GM06990 (cell line): ENCODE measurements at regions not wholly inside any gene's neighbourhood (a gene's known extent, or its start where the extent isn't known, plus 50 kb on each side); places are given as distances from the start of the nearest gene placed in this dataset.

Experiments used
- DNase-seq: peaks from one replicate; pipeline ENCODE4 v3.0.0-alpha.2; 2011; ENCODE audit not compliant: insufficient read length; ENCODE audit errors: extremely low read depth
- H3K27me3 ChIP-seq: replicated peaks from 2 replicates; pipeline ENCODE4 v1.6.0; 2011; ENCODE audit warnings: low read length; ENCODE audit not compliant: control insufficient read depth, insufficient read depth
- H3K36me3 ChIP-seq: 2 replicates; pipeline ENCODE4 v1.5.1; 2011; ENCODE audit warnings: low read length; ENCODE audit not compliant: control insufficient read depth, insufficient read depth
- H3K4me3 ChIP-seq: replicated peaks from 2 replicates; pipeline ENCODE4 v1.5.1; 2011; ENCODE audit warnings: low read depth, mild to moderate bottlenecking, control low read depth, low read length
- TF ChIP-seq, protein P1 (sequence below): IDR thresholded peaks from 2 replicates; pipeline ENCODE4 v1.5.1; 2011; ENCODE audit warnings: low read length, control low read depth, mild to moderate bottlenecking, inconsistent platforms; ENCODE audit not compliant: insufficient read depth, poor library complexity, severe bottlenecking

DNA sequence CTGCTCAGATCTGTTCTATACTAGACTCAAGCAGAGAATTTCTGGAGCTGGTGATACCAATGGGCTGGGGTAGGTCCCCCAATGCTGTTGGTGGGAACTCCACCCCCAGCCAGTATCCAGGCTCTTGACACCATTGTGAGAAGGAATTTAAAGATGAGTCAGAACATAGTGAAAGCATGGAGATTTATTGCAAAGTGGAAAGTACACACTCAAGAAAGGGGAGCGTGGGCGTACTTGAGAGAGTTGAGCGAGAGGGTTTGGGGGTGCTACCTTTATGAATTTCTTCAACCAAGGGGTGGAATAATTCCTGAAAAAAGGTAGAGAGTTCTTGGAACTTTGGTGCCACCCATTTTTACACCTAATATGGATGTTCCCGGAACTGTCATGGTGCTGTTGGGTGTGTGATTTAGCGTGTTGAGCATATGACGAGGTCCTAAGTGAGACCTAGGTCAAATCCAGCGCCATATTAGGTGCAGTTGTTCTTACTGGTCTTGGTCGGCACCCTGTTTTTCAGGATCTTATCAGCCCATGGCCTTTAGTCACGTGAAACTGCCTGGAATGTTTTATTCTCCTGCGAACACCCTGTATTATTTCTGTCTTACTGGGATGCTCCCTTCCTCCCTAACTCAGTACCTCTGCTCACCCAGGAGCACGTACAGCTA lies 122.0 kb upstream of the AHR start:
- no peak overlapping the region for H3K4me3 ChIP-seq
- TF ChIP-seq, protein P1, sequence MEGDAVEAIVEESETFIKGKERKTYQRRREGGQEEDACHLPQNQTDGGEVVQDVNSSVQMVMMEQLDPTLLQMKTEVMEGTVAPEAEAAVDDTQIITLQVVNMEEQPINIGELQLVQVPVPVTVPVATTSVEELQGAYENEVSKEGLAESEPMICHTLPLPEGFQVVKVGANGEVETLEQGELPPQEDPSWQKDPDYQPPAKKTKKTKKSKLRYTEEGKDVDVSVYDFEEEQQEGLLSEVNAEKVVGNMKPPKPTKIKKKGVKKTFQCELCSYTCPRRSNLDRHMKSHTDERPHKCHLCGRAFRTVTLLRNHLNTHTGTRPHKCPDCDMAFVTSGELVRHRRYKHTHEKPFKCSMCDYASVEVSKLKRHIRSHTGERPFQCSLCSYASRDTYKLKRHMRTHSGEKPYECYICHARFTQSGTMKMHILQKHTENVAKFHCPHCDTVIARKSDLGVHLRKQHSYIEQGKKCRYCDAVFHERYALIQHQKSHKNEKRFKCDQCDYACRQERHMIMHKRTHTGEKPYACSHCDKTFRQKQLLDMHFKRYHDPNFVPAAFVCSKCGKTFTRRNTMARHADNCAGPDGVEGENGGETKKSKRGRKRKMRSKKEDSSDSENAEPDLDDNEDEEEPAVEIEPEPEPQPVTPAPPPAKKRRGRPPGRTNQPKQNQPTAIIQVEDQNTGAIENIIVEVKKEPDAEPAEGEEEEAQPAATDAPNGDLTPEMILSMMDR: no peak
- DNase-seq: no peak
- no peaks in the 10 kb centered on the region for H3K36me3 ChIP-seq
- no peaks in the 10 kb centered on the region for H3K27me3 ChIP-seq

- no peaks in the 10 kb centered on the region for H3K27me3 ChIP-seq
- DNase-seq: no peak
- TF ChIP-seq, protein P1: no peak
- no peak overlapping the region for H3K4me3 ChIP-seq
- no peaks in the 10 kb centered on the region for H3K36me3 ChIP-seq
These were observed 119.9 kb upstream of the AHR start for GRCh38 chr7:17178545-17178944.

GRCh38 chr7:17181482-17181881 lies 117.0 kb upstream of the AHR start:
- Histone ChIP-seq H3K4me3 (no peak overlapping the region), H3K27me3 (no peaks in the 10 kb centered on the region), H3K36me3 (no peaks in the 10 kb centered on the region)
- TF ChIP-seq, protein P1: no peak
- no peak for DNase-seq

GRCh38 chr7:17183630-17184328 lies 114.7 kb upstream of the AHR start:
- Histone ChIP-seq H3K27me3 (no peaks in the 10 kb centered on the region), H3K36me3 (no peaks in the 10 kb centered on the region), H3K4me3 (no peak overlapping the region)
- TF ChIP-seq, protein P1: no peak
- DNase-seq: no peak

- DNase-seq: peak; percentile 31
- Histone ChIP-seq H3K27me3 (no peaks in the 10 kb centered on the region), H3K4me3 (no peak overlapping the region), H3K36me3 (no peaks in the 10 kb centered on the region)
- TF ChIP-seq, protein P1: no peak
These were observed 113.4 kb upstream of the AHR start for GRCh38 chr7:17184805-17185689.
